GM23338 (cell line): ENCODE measurements at regions not wholly inside any gene's neighbourhood (a gene's known extent, or its start where the extent isn't known, plus 50 kb on each side); places are given as distances from the start of the nearest gene placed in this dataset.

ENCODE experiments used
- ATAC-seq: fragments of 200-7000 bp; cut with Tn5 transposase; 3 replicates; pipeline ENCODE4 v1.9.1; 2020
- DNase-seq: peaks from one replicate; pipeline ENCODE4 v3.0.0-alpha.2; 2015; ENCODE audit warnings: low spot score
- H2AFZ ChIP-seq: fragments of 200-600 bp; sonication (generic); 2 replicates; pipeline ENCODE4 v1.8.0; 2016; ENCODE audit warnings: antibody characterized with exemption, mild to moderate bottlenecking, moderate library complexity
- H3F3A ChIP-seq: fragments of 200-600 bp; sonication (generic); replicated peaks from 2 replicates; pipeline ENCODE4 v1.8.0; 2017; ENCODE audit warnings: antibody characterized with exemption, mixed run types, low read depth
- H3K27ac ChIP-seq: fragments of 200-600 bp; sonication (generic); 2 replicates; pipeline ENCODE4 v1.6.1; 2016; ENCODE audit warnings: low read depth
- H3K27me3 ChIP-seq: fragments of 200-600 bp; sonication (generic); 2 replicates; pipeline ENCODE4 v1.8.0; 2016; ENCODE audit warnings: mild to moderate bottlenecking, mixed run types, moderate library complexity; ENCODE audit not compliant: insufficient read depth
- H3K36me3 ChIP-seq: fragments of 200-600 bp; sonication (generic); 2 replicates; pipeline ENCODE4 v1.8.0; 2016; ENCODE audit warnings: mild to moderate bottlenecking; ENCODE audit not compliant: insufficient read depth
- H3K4me1 ChIP-seq: fragments of 200-600 bp; sonication (generic); 2 replicates; pipeline ENCODE4 v1.8.0; 2016; ENCODE audit warnings: mild to moderate bottlenecking, moderate library complexity; ENCODE audit not compliant: insufficient read depth
- H3K4me2 ChIP-seq: fragments of 200-600 bp; sonication (generic); 2 replicates; pipeline ENCODE4 v1.7.1; 2017; ENCODE audit warnings: mixed run types
- H3K4me3 ChIP-seq: fragments of 200-600 bp; sonication (generic); 2 replicates; pipeline ENCODE4 v1.6.1; 2016; ENCODE audit warnings: mixed run types
- H3K79me2 ChIP-seq: fragments of 200-600 bp; sonication (generic); replicated peaks from 2 replicates; pipeline ENCODE4 v1.8.0; 2017; ENCODE audit warnings: mild to moderate bottlenecking; ENCODE audit not compliant: insufficient read depth
- H3K9me2 ChIP-seq: fragments of 200-600 bp; sonication (generic); 2 replicates; pipeline ENCODE4 v1.8.0; 2017; ENCODE audit not compliant: insufficient read depth
- H4K20me1 ChIP-seq: fragments of 200-600 bp; sonication (generic); replicated peaks from 2 replicates; pipeline ENCODE4 v1.8.0; 2017; ENCODE audit warnings: mild to moderate bottlenecking; ENCODE audit not compliant: insufficient read depth
- H3K27ac Mint-ChIP-seq: 2 replicates; pipeline ENCODE4 v1.8.0; 2020; ENCODE audit warnings: inconsistent platforms, mild to moderate bottlenecking, moderate library complexity, mixed read lengths
- H3K27me3 Mint-ChIP-seq: 3 replicates; pipeline ENCODE4 v1.8.0; 2022; ENCODE audit warnings: low read depth, mild to moderate bottlenecking, moderate library complexity, mixed read lengths, inconsistent platforms; ENCODE audit not compliant: insufficient read depth, poor library complexity
- H3K36me3 Mint-ChIP-seq: 3 replicates; pipeline ENCODE4 v1.8.0; 2021; ENCODE audit warnings: low read depth, mild to moderate bottlenecking, inconsistent platforms, moderate library complexity, mixed read lengths
- H3K4me1 Mint-ChIP-seq: 3 replicates; pipeline ENCODE4 v1.8.0; 2020; ENCODE audit warnings: mild to moderate bottlenecking, inconsistent platforms, mixed read lengths
- H3K4me3 Mint-ChIP-seq: 3 replicates; pipeline ENCODE4 v1.8.0; 2021; ENCODE audit warnings: moderate library complexity, mild to moderate bottlenecking, inconsistent platforms, mixed read lengths
- H3K9me3 Mint-ChIP-seq: 3 replicates; pipeline ENCODE4 v1.8.0; 2020; ENCODE audit warnings: moderate library complexity, mild to moderate bottlenecking, inconsistent platforms, mixed read lengths
- CREB1 ChIP-seq: fragments of 250-450 bp; sonication (Bioruptor Pico); IDR thresholded peaks from 2 replicates; pipeline ENCODE4 v1.5.0; 2020; ENCODE audit warnings: low read depth, mild to moderate bottlenecking, moderate library complexity
- EZH2 ChIP-seq: fragments of 200-600 bp; sonication (generic); IDR thresholded peaks from one replicate; pipeline ENCODE4 v1.8.0; 2017; ENCODE audit warnings: antibody characterized with exemption, mild to moderate bottlenecking, low read depth; ENCODE audit not compliant: unreplicated experiment
- EZH2phosphoT487 ChIP-seq: fragments of 200-600 bp; sonication (generic); IDR thresholded peaks from one replicate; pipeline ENCODE4 v1.8.1; 2018; ENCODE audit warnings: antibody characterized with exemption; ENCODE audit not compliant: unreplicated experiment
- NANOG ChIP-seq: IDR thresholded peaks from 2 replicates; pipeline ENCODE4 v1.6.1; 2016; ENCODE audit warnings: antibody characterized with exemption, borderline replicate concordance
- POLR2AphosphoS5 ChIP-seq: IDR thresholded peaks from 2 replicates; pipeline ENCODE4 v1.6.1; 2016; ENCODE audit warnings: antibody characterized with exemption, low read depth
- TF ChIP-seq, protein P1 (sequence below): IDR thresholded peaks from one replicate; pipeline ENCODE4 v1.6.1; 2018; ENCODE audit warnings: antibody characterized with exemption; ENCODE audit not compliant: unreplicated experiment
- TF ChIP-seq, protein P2 (sequence below): fragments of 250-450 bp; sonication (Bioruptor Pico); IDR thresholded peaks from 2 replicates; pipeline ENCODE4 v1.5.0; 2020; ENCODE audit warnings: mild to moderate bottlenecking, moderate library complexity

DNA sequence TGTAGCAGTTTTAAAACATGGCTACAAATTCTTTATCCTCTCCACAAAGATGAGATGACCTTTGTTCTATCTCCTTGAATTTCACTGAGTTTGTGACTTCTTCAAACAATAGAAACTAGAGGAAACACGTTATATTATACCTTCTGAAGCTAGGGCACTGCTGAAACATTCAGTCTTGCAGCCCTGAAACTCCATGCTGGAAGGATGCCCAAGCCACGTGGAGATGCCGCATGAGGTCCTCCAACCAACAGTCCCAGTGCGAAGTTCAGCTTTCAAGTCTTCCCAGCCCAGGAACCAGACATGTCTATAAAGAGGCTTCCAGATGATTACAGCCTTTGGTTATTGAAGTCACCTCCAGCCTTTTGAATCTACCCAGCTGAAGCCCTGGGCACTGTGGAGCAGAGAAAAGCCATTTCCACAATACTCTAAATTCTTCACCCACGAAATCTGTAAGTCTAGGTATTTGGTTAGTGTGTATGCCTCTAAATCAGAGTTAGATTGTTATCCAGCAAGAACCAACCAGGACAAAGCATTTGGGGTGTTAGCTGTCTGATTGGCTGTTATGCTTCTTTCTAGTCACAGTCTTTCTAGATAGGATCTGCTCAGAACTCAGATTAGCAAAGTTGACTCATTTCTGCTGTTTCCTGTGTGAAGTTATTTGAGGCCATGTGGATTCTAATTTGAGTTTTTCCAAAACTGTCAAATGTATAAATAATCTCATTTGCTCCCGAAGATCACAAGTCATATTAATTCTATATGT is 186.5 kb upstream of the TMEM72 start:
- ATAC-seq (no peak), DNase-seq (no peak)
- Histone ChIP-seq H3K9me2 (no peaks in the 10 kb centered on the region), H3K27ac (no peak overlapping the region), H3K36me3 (no peaks in the 10 kb centered on the region), H3K79me2 (no peaks in the 10 kb centered on the region), H3K4me1 (no peaks in the 10 kb centered on the region), H3K4me3 (no peak overlapping the region), H3K4me2 (no peak overlapping the region), H4K20me1 (no peaks in the 10 kb centered on the region), H2AFZ (peak overlapping the region; percentile 38), H3F3A (no peaks in the 10 kb centered on the region), H3K27me3 (no peaks in the 10 kb centered on the region)
- peaks cover 7% of the 10 kb centered on the region; the same call in 2 of the 3 replicates for H3K4me1 Mint-ChIP-seq
- H3K27ac Mint-ChIP-seq: no peak overlapping the region
- H3K4me3 Mint-ChIP-seq: no peak overlapping the region
- no peaks in the 10 kb centered on the region for H3K36me3 Mint-ChIP-seq
- no peak for TF ChIP-seq NANOG
- no peak for TF ChIP-seq POLR2AphosphoS5
- TF ChIP-seq CREB1: no peak
- TF ChIP-seq EZH2phosphoT487: no peak
- TF ChIP-seq EZH2: no peak
- TF ChIP-seq, protein P1, sequence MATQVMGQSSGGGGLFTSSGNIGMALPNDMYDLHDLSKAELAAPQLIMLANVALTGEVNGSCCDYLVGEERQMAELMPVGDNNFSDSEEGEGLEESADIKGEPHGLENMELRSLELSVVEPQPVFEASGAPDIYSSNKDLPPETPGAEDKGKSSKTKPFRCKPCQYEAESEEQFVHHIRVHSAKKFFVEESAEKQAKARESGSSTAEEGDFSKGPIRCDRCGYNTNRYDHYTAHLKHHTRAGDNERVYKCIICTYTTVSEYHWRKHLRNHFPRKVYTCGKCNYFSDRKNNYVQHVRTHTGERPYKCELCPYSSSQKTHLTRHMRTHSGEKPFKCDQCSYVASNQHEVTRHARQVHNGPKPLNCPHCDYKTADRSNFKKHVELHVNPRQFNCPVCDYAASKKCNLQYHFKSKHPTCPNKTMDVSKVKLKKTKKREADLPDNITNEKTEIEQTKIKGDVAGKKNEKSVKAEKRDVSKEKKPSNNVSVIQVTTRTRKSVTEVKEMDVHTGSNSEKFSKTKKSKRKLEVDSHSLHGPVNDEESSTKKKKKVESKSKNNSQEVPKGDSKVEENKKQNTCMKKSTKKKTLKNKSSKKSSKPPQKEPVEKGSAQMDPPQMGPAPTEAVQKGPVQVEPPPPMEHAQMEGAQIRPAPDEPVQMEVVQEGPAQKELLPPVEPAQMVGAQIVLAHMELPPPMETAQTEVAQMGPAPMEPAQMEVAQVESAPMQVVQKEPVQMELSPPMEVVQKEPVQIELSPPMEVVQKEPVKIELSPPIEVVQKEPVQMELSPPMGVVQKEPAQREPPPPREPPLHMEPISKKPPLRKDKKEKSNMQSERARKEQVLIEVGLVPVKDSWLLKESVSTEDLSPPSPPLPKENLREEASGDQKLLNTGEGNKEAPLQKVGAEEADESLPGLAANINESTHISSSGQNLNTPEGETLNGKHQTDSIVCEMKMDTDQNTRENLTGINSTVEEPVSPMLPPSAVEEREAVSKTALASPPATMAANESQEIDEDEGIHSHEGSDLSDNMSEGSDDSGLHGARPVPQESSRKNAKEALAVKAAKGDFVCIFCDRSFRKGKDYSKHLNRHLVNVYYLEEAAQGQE: no peak
- TF ChIP-seq, protein P2, sequence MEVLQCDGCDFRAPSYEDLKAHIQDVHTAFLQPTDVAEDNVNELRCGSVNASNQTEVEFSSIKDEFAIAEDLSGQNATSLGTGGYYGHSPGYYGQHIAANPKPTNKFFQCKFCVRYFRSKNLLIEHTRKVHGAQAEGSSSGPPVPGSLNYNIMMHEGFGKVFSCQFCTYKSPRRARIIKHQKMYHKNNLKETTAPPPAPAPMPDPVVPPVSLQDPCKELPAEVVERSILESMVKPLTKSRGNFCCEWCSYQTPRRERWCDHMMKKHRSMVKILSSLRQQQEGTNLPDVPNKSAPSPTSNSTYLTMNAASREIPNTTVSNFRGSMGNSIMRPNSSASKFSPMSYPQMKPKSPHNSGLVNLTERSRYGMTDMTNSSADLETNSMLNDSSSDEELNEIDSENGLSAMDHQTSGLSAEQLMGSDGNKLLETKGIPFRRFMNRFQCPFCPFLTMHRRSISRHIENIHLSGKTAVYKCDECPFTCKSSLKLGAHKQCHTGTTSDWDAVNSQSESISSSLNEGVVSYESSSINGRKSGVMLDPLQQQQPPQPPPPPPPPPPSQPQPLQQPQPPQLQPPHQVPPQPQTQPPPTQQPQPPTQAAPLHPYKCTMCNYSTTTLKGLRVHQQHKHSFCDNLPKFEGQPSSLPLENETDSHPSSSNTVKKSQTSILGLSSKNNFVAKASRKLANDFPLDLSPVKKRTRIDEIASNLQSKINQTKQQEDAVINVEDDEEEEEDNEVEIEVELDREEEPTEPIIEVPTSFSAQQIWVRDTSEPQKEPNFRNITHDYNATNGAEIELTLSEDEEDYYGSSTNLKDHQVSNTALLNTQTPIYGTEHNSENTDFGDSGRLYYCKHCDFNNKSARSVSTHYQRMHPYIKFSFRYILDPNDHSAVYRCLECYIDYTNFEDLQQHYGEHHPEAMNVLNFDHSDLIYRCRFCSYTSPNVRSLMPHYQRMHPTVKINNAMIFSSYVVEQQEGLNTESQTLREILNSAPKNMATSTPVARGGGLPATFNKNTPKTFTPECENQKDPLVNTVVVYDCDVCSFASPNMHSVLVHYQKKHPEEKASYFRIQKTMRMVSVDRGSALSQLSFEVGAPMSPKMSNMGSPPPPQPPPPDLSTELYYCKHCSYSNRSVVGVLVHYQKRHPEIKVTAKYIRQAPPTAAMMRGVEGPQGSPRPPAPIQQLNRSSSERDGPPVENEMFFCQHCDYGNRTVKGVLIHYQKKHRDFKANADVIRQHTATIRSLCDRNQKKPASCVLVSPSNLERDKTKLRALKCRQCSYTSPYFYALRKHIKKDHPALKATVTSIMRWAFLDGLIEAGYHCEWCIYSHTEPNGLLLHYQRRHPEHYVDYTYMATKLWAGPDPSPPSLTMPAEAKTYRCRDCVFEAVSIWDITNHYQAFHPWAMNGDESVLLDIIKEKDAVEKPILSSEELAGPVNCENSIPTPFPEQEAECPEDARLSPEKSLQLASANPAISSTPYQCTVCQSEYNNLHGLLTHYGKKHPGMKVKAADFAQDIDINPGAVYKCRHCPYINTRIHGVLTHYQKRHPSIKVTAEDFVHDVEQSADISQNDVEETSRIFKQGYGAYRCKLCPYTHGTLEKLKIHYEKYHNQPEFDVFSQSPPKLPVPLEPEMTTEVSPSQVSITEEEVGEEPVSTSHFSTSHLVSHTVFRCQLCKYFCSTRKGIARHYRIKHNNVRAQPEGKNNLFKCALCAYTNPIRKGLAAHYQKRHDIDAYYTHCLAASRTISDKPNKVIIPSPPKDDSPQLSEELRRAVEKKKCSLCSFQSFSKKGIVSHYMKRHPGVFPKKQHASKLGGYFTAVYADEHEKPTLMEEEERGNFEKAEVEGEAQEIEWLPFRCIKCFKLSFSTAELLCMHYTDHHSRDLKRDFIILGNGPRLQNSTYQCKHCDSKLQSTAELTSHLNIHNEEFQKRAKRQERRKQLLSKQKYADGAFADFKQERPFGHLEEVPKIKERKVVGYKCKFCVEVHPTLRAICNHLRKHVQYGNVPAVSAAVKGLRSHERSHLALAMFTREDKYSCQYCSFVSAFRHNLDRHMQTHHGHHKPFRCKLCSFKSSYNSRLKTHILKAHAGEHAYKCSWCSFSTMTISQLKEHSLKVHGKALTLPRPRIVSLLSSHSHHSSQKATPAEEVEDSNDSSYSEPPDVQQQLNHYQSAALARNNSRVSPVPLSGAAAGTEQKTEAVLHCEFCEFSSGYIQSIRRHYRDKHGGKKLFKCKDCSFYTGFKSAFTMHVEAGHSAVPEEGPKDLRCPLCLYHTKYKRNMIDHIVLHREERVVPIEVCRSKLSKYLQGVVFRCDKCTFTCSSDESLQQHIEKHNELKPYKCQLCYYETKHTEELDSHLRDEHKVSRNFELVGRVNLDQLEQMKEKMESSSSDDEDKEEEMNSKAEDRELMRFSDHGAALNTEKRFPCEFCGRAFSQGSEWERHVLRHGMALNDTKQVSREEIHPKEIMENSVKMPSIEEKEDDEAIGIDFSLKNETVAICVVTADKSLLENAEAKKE (CRISPR knock-in tag): no peak
- H3K9me3 Mint-ChIP-seq: no peaks in the 10 kb centered on the region
- peaks cover 1% of the 10 kb centered on the region for H3K27me3 Mint-ChIP-seq
